ACC112 (cell line): ENCODE measurements at regions not wholly inside any gene's neighbourhood (a gene's known extent, or its start where the extent isn't known, plus 50 kb on each side); places are given as distances from the start of the nearest gene placed in this dataset.
A peak's percentile ranks its signal among the peaks of the same experiment; 100 is the strongest.
"Not testable (repeated sequence)": the region's sequence is repeated elsewhere in the genome, so short reads cannot be mapped to it uniquely, and the experiment has no call there.

Experiments used
- H2AFZ ChIP-seq: fragments of 200-600 bp; sonication (generic); one replicate; pipeline ENCODE4 v1.6.0; 2017; ENCODE audit warnings: antibody characterized with exemption, low read length; ENCODE audit not compliant: unreplicated experiment
- H3K27ac ChIP-seq: fragments of 200-600 bp; sonication (generic); 2 replicates; pipeline ENCODE4 v1.5.1; 2014; ENCODE audit warnings: low read depth, mild to moderate bottlenecking, antibody characterized with exemption, low read length, moderate library complexity
- H3K27me3 ChIP-seq: fragments of 200-600 bp; sonication (generic); 2 replicates; pipeline ENCODE4 v1.6.1; 2014; ENCODE audit warnings: mild to moderate bottlenecking, antibody characterized with exemption, low read length, moderate library complexity, mixed read lengths; ENCODE audit not compliant: insufficient read depth
- H3K36me3 ChIP-seq: fragments of 200-600 bp; sonication (generic); 2 replicates; pipeline ENCODE4 v1.6.1; 2016; ENCODE audit warnings: mild to moderate bottlenecking, antibody characterized with exemption, low read length, moderate library complexity, mixed read lengths; ENCODE audit not compliant: insufficient read depth
- H3K4me1 ChIP-seq: fragments of 200-600 bp; sonication (generic); one replicate; pipeline ENCODE4 v1.6.1; 2016; ENCODE audit warnings: low read length, mixed read lengths; ENCODE audit not compliant: insufficient read depth, unreplicated experiment, control insufficient read depth
- H3K4me3 ChIP-seq: fragments of 200-600 bp; sonication (generic); 2 replicates; pipeline ENCODE4 v1.5.1; 2014; ENCODE audit warnings: mild to moderate bottlenecking, low read depth, low read length
- H3K79me2 ChIP-seq: fragments of 200-600 bp; sonication (generic); one replicate; pipeline ENCODE4 v1.6.0; 2016; ENCODE audit warnings: low read length; ENCODE audit not compliant: control insufficient read depth, unreplicated experiment, insufficient read depth

DNA sequence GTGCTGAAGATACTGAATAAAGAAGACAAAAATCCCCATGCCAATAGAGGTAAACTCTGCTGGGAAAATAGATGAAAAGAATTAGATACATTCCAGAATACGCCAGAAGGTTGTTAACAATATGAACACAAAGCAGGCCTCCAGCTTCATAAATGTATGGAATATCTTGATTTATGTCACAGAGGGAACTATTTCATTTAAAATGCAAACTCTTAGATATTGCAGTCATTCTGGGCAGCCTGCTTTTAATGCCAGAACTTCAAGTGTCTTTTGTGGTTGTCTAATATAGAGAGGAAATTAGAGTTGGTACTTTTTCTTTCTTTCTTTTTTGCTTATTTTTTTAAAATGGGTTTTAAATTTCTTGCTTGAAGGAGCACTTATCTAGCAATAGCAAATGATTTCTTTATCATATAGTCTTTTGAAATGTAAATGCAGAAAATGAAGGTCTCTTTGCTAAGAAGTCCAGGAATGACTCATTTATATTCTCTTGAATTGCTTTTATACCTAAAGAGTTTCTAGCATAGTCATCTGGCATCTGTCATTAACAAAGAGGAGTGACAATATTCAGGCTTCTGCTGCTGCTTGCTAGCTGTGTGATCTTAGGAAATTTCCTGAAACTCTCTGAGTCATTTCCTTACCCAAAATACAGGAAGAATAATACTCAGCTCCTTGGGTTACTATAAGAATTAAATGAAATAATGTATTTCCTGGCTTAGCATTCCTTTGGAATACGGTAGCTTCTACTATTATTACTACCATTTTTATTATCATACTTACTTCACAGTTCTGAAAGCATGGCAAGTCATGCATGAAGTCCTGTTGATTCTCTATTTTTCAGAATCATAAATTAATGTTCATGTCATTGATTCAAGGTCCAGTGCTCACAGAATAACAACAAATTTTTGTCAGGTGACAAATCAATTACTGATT, 527.6 kb downstream of the DIPK2A start:
- Histone ChIP-seq H3K4me3 (no peak overlapping the region), H3K4me1 (peaks cover 5% of the 10 kb centered on the region), H3K79me2 (no peaks in the 10 kb centered on the region), H2AFZ (no peak overlapping the region), H3K36me3 (no peaks in the 10 kb centered on the region), H3K27ac (no peak overlapping the region), H3K27me3 (no peaks in the 10 kb centered on the region)

DNA sequence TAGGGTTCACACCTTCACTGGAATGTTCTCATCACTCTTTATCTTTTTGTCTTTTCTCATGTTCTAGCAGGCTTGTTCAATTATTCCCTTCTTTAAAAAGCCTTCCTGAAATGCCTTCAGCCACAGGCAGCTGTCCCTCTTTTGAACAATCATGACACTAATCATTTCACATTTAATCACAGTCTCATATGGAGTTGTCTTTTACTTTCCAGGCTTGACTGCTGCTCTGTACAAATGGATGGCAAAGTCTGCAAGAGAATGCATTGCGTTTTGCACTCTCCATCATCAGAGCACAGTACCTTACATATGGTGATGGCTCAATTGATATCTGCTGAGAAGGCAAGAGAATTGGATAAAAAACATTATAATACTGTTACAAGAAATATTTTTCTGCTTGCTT, 529.8 kb downstream of the DIPK2A start:
- H3K27ac ChIP-seq: no peak overlapping the region
- no peaks in the 10 kb centered on the region for H3K79me2 ChIP-seq
- H3K4me1 ChIP-seq: peaks cover 5% of the 10 kb centered on the region
- no peaks in the 10 kb centered on the region for H3K36me3 ChIP-seq
- H2AFZ ChIP-seq: no peak overlapping the region
- no peaks in the 10 kb centered on the region for H3K27me3 ChIP-seq
- no peak overlapping the region for H3K4me3 ChIP-seq

DNA sequence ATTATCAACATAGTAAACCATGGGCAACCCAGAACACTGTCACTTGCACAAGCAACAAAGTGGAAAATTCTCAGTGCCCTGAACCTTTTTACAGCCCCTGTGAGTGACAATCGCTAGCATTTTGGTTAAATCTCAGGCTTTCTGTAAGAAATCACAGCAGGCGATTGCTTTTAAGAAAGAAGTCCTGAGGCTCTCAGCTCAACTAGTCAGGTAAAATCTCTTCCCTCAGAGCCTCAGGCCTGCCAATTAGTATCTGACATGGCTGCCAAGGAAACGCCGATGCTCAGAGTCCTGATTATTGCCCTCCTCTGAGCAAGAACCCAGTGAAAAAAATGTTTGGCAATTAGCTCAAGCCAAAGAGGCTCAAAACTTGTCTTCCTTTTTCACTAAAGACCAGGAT, 530.8 kb downstream of the DIPK2A start:
- H3K4me3 ChIP-seq: no peak overlapping the region
- H3K79me2 ChIP-seq: no peaks in the 10 kb centered on the region
- no peaks in the 10 kb centered on the region for H3K36me3 ChIP-seq
- H3K27ac ChIP-seq: no peak overlapping the region
- H3K27me3 ChIP-seq: no peaks in the 10 kb centered on the region
- peaks cover 5% of the 10 kb centered on the region for H3K4me1 ChIP-seq
- no peak overlapping the region for H2AFZ ChIP-seq

DNA sequence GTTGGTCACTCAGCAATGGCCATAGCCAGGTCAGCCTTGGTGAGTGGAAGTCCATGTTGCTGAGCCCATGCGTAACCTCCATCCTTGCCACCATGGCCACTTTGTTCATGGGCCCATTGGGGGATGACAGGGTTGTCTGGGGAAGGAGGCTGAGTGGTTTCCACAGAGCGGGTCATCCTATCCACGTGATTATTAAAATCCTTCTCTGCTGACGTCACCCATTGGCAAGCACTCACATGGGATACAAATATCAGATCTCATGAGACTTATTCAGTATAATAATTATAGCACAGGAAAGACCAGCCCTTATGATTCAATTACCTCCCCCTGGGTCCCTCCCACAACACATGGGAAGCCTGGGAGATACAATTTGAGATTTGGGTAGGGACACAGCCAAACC, 534.8 kb downstream of the DIPK2A start:
- not testable (repeated sequence) for H3K27ac ChIP-seq, H3K4me3 ChIP-seq, H3K79me2 ChIP-seq, H3K36me3 ChIP-seq, H3K4me1 ChIP-seq, H2AFZ ChIP-seq, H3K27me3 ChIP-seq

DNA sequence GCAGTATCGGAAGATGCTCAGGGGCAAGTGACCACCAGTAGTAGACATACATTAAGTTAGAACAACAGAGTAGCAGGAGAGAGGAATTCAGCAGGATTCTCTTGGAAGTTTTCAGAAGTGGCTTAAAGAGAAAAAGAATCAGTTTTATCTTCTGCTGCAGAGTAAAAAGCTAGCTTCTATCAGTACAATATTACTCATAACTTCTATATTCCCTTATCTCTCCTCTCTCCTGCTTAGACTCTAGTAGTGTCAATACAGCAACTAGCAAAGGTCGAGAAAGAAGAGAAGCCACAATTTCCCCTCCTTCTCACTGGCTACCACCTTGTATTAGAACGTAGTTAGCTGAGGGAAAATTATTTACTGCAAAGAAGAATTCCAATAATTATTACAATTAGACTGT, 539.7 kb downstream of the DIPK2A start:
- Histone ChIP-seq H3K4me1 (no peaks in the 10 kb centered on the region), H2AFZ (no peak overlapping the region), H3K4me3 (no peak overlapping the region), H3K79me2 (no peaks in the 10 kb centered on the region), H3K36me3 (no peaks in the 10 kb centered on the region), H3K27ac (no peak overlapping the region), H3K27me3 (no peaks in the 10 kb centered on the region)

DNA sequence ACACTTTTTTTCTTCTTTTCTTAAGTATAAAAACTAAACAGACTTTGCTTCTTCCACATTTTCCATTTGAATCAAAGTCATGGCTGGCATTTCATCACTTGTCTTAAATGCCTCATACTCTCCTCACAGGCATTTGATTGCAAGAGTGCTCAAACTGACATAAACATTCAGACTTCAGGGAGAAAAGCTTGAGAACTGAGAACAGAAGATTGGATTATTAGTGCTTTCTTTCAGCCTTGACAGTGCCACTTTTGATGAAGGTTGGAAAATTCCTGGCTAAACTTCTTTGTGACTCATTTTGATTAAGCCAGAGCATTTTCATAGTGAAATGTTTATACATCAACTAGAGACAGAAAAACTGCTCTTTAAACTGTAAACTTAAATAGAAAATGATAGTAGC, 544.4 kb downstream of the DIPK2A start:
- 0 out of 2 replicates have a peak, but pooled peaks cover 2% of the 10 kb centered on the region for H3K27me3 ChIP-seq
- H3K27ac ChIP-seq: no peak overlapping the region

DNA sequence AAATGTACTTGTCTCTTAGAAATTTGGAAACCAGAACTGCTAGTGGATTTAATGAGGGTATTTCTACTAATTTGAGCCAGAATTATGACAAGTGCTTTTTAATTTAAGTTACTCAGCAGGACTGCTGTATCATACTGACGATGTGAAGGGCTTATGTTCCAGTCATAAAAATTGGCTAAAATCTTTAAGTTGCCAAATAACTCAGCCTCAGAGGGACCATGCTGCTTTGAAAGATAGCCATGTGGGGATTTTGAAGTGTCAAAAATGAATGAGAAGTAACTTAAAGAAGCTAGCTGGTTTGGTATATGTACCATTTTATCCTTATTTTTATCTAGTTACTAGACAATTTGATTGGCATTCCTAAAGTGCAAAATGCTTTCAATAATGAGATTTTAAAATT, 545.0 kb downstream of the DIPK2A start:
- Histone ChIP-seq H3K4me3 (no peak overlapping the region), H3K27ac (no peak overlapping the region)

More for the DNA sequence above, 544.4 kb downstream of the DIPK2A start:
- no peaks in the 10 kb centered on the region for H3K4me1 ChIP-seq
- H3K79me2 ChIP-seq: no peaks in the 10 kb centered on the region
- no peaks in the 10 kb centered on the region for H3K36me3 ChIP-seq
- no peak overlapping the region for H3K4me3 ChIP-seq
- no peak overlapping the region for H2AFZ ChIP-seq

DNA sequence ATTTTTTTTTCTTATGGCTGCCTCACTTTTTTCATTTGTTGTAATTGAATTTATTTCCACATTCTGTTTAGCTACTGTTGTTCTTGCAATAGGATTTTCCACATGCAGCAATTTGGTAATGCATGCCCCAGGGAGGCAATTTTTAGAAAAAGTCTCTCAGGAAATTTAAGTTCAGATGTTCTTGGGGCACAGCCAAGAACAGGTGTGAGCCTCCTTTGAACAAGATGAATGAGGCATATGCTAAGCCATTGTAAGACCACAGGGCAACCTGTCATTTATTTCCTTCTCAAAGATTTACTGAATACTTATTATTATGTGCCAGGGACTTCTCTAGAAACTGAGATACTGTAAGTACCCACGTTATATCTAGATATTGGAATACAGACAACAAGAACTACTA, 549.5 kb downstream of the DIPK2A start:
- Histone ChIP-seq H3K27me3 (0 out of 2 replicates have a peak, but pooled peaks cover 4% of the 10 kb centered on the region), H3K4me3 (no peak overlapping the region), H3K36me3 (no peaks in the 10 kb centered on the region), H3K79me2 (no peaks in the 10 kb centered on the region), H3K4me1 (peaks cover 15% of the 10 kb centered on the region), H2AFZ (no peak overlapping the region), H3K27ac (no peak overlapping the region)

More for the DNA sequence above, 545.0 kb downstream of the DIPK2A start:
- no peak overlapping the region for H2AFZ ChIP-seq
- H3K79me2 ChIP-seq: no peaks in the 10 kb centered on the region
- H3K27me3 ChIP-seq: 0 out of 2 replicates have a peak, but pooled peaks cover 4% of the 10 kb centered on the region
- H3K36me3 ChIP-seq: no peaks in the 10 kb centered on the region
- no peaks in the 10 kb centered on the region for H3K4me1 ChIP-seq

DNA sequence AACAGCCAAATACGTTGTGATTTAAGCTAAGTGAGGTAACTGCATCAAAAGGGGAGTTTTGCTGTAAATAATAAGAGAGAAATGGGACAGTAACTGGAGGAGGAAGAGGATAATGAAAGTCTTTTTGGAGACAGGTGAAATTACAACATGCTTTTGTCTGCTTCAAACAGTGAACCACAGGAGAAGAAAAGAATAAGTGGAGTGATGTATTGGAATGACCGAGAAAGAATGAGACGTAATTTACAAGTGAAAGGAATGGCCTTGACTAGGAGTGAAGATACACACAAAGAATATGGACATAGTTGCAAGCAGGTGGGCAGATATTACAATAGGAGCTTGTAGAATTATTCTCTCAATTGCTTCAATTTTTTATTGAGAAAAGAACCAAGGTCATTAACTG, 550.8 kb downstream of the DIPK2A start:
- Histone ChIP-seq H3K27me3 (0 out of 2 replicates have a peak, but pooled peaks cover 4% of the 10 kb centered on the region), H3K79me2 (no peaks in the 10 kb centered on the region), H3K27ac (no peak overlapping the region), H3K4me1 (peaks cover 15% of the 10 kb centered on the region), H3K36me3 (no peaks in the 10 kb centered on the region), H3K4me3 (no peak overlapping the region), H2AFZ (no peak overlapping the region)

DNA sequence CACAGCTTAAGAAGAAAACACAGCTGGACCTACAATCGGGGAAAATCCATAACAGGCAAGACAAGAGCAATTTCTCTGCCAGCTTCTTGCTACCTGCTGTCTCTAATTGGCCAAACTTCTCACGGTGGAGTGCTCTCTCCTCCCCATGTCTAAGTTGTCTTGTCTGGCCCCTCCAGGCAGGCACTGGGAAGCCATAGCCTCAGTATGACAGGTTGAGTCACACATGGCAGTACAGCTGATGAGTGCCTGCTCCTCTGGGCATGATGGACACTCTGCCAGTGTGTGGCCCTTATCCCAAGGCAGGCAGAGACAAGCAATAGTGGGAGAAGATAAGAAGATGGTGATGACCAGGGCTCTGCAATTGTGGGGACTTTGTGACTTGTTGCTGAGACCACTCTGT, 551.8 kb downstream of the DIPK2A start:
- no peak overlapping the region for H3K27ac ChIP-seq
- 0 out of 2 replicates have a peak, but pooled peaks cover 4% of the 10 kb centered on the region for H3K27me3 ChIP-seq
- no peaks in the 10 kb centered on the region for H3K36me3 ChIP-seq
- H3K79me2 ChIP-seq: no peaks in the 10 kb centered on the region
- no peak overlapping the region for H3K4me3 ChIP-seq
- H3K4me1 ChIP-seq: peaks cover 15% of the 10 kb centered on the region
- no peak overlapping the region for H2AFZ ChIP-seq

DNA sequence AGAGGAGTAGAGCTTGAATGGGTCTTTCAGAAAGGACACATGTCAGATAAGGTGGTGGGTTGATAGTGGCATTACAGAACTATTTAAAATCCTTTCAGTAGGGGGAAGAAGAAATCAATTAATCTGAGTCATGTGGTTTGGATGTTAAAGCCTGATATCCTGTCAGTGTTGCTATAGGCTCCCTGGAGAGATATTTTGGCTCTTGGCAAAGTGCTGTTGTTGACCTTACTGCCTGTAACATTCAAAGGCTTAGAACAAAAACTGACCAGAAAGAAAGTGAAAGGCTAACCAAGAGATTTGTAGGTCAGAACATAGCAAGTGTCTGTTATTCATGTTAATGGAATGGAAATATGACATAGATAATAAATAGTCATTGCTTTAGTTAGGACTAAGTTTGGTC, 552.9 kb downstream of the DIPK2A start:
- Histone ChIP-seq H3K36me3 (no peaks in the 10 kb centered on the region), H3K4me3 (no peak overlapping the region), H3K79me2 (no peaks in the 10 kb centered on the region), H3K27me3 (0 out of 2 replicates have a peak, but pooled peaks cover 4% of the 10 kb centered on the region), H2AFZ (no peak overlapping the region), H3K27ac (0 out of 2 replicates have a peak overlapping the region, but pooled peaks have one; percentile 6), H3K4me1 (peaks cover 15% of the 10 kb centered on the region)
